ENCODE measurements at regions not wholly inside any gene's neighbourhood (a gene's known extent, or its start where the extent isn't known, plus 50 kb on each side); places are given as distances from the start of the nearest gene placed in this dataset.
A peak's percentile ranks its signal among the peaks of the same experiment; 100 is the strongest.

DNA sequence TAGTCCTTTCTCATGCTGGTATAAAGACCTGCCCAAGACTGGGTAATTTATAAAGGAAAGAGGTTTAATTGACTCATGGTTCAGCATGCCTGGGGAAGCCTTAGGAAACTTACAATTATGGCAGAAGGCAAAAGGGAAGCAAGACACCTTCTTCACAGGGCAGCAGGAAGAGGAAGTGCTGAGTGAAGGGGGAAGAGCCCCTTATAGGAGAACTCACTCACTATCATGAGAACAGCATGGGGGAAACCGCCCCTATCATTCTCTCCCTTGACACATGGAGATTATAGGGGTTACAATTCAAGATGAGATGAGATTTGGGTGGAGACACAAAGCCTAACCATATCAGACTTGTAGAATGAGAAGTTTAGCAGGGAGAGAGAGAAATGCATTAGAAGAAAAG is 373.3 kb upstream of the DIAPH2 start:
- no peaks in the 10 kb centered on the region for H3K36me3 ChIP-seq (ENCODE audit: control insufficient read depth, insufficient read depth, low read length)
- TF ChIP-seq, protein P1, sequence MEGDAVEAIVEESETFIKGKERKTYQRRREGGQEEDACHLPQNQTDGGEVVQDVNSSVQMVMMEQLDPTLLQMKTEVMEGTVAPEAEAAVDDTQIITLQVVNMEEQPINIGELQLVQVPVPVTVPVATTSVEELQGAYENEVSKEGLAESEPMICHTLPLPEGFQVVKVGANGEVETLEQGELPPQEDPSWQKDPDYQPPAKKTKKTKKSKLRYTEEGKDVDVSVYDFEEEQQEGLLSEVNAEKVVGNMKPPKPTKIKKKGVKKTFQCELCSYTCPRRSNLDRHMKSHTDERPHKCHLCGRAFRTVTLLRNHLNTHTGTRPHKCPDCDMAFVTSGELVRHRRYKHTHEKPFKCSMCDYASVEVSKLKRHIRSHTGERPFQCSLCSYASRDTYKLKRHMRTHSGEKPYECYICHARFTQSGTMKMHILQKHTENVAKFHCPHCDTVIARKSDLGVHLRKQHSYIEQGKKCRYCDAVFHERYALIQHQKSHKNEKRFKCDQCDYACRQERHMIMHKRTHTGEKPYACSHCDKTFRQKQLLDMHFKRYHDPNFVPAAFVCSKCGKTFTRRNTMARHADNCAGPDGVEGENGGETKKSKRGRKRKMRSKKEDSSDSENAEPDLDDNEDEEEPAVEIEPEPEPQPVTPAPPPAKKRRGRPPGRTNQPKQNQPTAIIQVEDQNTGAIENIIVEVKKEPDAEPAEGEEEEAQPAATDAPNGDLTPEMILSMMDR (IDR thresholded peaks at IDR 0.05; ENCODE audit: insufficient read depth, low read length, severe bottlenecking) = no peak

DNA sequence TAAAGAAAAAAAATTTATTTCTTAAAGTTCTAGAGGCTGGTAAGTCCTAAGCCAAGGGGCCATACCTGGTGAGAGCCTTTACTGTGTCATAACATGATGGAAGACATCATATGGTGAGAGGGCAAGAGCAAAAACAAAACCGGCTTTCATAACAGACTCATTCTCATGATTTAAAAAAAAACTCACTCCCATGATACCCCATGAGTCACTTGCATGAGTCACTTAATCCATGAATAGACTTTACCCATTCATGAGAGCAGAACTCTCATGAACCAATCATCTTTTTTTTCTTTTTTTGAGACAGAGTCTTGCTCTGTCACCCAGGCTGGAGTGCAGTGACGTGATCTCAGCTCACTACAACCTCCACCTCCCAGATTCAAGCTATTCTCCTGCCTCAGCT is 369.7 kb upstream of the DIAPH2 start:
- TF ChIP-seq, protein P1 (IDR thresholded peaks at IDR 0.05; ENCODE audit: insufficient read depth, low read length, severe bottlenecking) = no peak
- DNase-seq (ENCODE audit: low read depth) (peak; percentile 74), FAIRE-seq (no peak)
- Histone ChIP-seq H3K27me3 (ENCODE audit: control insufficient read depth, insufficient read depth, low read length) (no peaks in the 10 kb centered on the region), H3K36me3 (ENCODE audit: control insufficient read depth, insufficient read depth, low read length) (no peaks in the 10 kb centered on the region), H3K4me3 (ENCODE audit: low read depth, low read length) (no peak overlapping the region)

More for the DNA sequence above, 373.3 kb upstream of the DIAPH2 start:
- Histone ChIP-seq H3K4me3 (ENCODE audit: low read depth, low read length) (no peak overlapping the region), H3K27me3 (ENCODE audit: control insufficient read depth, insufficient read depth, low read length) (no peaks in the 10 kb centered on the region)
- no peak for FAIRE-seq
- no peak for DNase-seq (ENCODE audit: low read depth)

DNA sequence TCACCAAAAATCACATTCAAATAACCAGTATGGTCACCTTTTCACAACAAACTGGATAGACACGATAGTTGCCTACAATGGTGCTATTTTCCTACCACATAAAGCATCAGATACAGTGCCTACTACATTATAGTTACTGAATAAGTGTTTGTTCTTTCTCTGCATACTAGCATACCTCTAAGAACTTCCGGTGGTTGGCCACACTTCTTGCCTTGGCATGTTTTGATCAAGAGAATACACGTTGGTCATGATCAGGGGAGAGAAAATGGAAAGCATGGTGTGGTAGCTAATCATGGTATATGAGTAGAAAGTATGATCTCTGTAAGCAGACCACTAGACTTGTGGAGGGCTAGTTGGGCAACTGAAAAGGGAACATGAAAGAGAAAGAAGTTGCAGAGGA is 322.8 kb upstream of the DIAPH2 start:
- TF ChIP-seq, protein P1 (IDR thresholded peaks at IDR 0.05; ENCODE audit: insufficient read depth, low read length, severe bottlenecking) = no peak
- H3K27me3 ChIP-seq (ENCODE audit: control insufficient read depth, insufficient read depth, low read length) = no peaks in the 10 kb centered on the region
- FAIRE-seq = no peak
- no peaks in the 10 kb centered on the region for H3K36me3 ChIP-seq (ENCODE audit: control insufficient read depth, insufficient read depth, low read length)
- DNase-seq (ENCODE audit: low read depth) = peak; percentile 79
- H3K4me3 ChIP-seq (ENCODE audit: low read depth, low read length) = no peak overlapping the region

DNA sequence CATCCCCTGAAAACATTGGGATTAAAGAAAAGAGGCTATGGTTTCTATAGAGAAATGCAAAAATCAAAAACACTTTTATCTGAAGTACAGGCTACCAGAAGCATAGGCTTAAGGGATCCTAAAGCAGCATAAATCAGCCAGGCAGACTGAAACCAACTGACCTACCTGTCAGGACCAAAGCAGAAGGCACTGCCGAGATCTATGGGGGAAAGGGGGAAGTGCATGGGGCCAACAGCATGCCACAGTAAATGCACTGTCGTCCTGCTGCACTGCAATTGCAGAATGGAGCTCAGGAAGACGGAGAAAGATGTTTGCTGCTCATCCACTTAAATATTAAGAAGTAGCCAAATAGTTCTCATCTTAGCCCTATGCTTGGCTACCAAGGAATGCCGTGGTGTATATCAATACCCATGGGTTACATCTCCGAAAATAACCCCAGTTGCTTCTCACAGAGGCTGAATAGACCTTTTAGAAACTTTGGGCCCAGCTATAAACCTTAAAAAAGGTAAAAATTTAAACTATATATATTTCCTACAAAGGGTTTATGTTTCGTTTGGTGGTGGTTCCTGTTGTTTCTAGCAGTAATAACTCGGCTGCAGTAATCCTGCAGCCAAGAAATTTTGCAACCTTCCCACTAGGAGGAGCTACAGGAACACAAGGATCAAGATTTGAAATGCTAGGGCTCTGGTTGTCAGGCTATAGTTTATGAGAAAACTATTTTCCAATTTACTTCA is 312.2 kb upstream of the DIAPH2 start:
- no peak overlapping the region for H3K4me3 ChIP-seq (ENCODE audit: low read depth, low read length)
- peak; percentile 36 for DNase-seq (ENCODE audit: low read depth)
- no peaks in the 10 kb centered on the region for H3K36me3 ChIP-seq (ENCODE audit: control insufficient read depth, insufficient read depth, low read length)
- TF ChIP-seq, protein P1 (IDR thresholded peaks at IDR 0.05; ENCODE audit: insufficient read depth, low read length, severe bottlenecking) = peak; percentile 50
- H3K27me3 ChIP-seq (ENCODE audit: control insufficient read depth, insufficient read depth, low read length) = no peaks in the 10 kb centered on the region
- FAIRE-seq = no peak

DNA sequence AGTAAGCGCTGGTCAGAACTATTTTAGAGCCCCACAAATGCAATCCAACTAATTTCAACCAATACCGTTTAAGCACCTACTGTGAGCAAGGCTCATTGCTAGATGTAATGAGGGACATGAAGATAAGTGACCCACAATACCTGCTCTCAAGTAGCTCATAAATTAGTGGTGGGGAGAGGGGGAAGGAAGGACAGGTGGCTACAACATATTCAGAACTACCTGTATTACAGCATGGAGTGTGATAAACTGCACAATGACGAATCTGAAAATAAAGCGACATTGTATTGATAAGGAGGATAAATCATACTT is 311.6 kb upstream of the DIAPH2 start:
- no peaks in the 10 kb centered on the region for H3K36me3 ChIP-seq (ENCODE audit: control insufficient read depth, insufficient read depth, low read length)
- DNase-seq (ENCODE audit: low read depth) (no peak), FAIRE-seq (no peak)
- no peaks in the 10 kb centered on the region for H3K27me3 ChIP-seq (ENCODE audit: control insufficient read depth, insufficient read depth, low read length)
- TF ChIP-seq, protein P1 (IDR thresholded peaks at IDR 0.05; ENCODE audit: insufficient read depth, low read length, severe bottlenecking) = no peak
- H3K4me3 ChIP-seq (ENCODE audit: low read depth, low read length) = no peak overlapping the region

DNA sequence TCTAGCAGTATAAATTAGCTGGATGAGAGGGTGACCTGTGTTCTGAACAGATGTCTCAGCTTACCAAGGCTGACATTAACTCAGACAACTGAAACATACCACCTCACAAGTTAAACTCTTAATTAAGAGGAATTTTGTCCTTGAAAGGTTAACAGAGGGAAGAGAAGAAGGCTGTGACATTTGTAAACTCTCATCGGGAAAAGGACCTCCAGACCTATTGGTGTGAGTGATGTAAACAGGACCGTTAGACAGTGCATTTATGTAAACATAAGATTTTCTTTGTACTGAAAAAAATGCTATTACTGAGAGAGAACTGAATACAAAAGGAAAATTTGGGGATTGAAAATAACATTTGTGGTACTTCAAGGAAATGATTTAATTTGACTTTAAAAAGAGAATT is 308.4 kb upstream of the DIAPH2 start:
- no peaks in the 10 kb centered on the region for H3K36me3 ChIP-seq (ENCODE audit: control insufficient read depth, insufficient read depth, low read length)
- no peaks in the 10 kb centered on the region for H3K27me3 ChIP-seq (ENCODE audit: control insufficient read depth, insufficient read depth, low read length)
- DNase-seq (ENCODE audit: low read depth) (no peak), FAIRE-seq (no peak)
- TF ChIP-seq, protein P1 (IDR thresholded peaks at IDR 0.05; ENCODE audit: insufficient read depth, low read length, severe bottlenecking) = no peak
- H3K4me3 ChIP-seq (ENCODE audit: low read depth, low read length) = no peak overlapping the region

Data from bronchial epithelial cell (primary cell).